HL-60 (cell line): ENCODE measurements at regions not wholly inside any gene's neighbourhood (a gene's known extent, or its start where the extent isn't known, plus 50 kb on each side); places are given as distances from the start of the nearest gene placed in this dataset.
A peak's percentile ranks its signal among the peaks of the same experiment; 100 is the strongest.

ENCODE experiments used
- DNase-seq, 2 experiments: peaks; one replicate each; pipeline ENCODE4 v3.0.0-alpha.2; 2010 to 2020; ENCODE audit warnings: low read depth in 1 of 2, low spot score in 1 of 2
- H3K27ac ChIP-seq: fragments of 250-450 bp; sonication (Bioruptor Pico); replicated peaks from 2 replicates; pipeline ENCODE4 v1.5.1; 2020; ENCODE audit warnings: mild to moderate bottlenecking, moderate library complexity
- H3K27me3 ChIP-seq: fragments of 250-450 bp; sonication (Bioruptor Pico); 2 replicates; pipeline ENCODE4 v1.5.1; 2021; ENCODE audit warnings: mild to moderate bottlenecking, moderate library complexity; ENCODE audit not compliant: insufficient read depth, poor library complexity, severe bottlenecking
- H3K4me3 ChIP-seq: replicated peaks from 2 replicates; pipeline ENCODE4 v1.5.1; 2011; ENCODE audit warnings: mild to moderate bottlenecking, control low read depth, low read length; ENCODE audit not compliant: insufficient read depth
- CTCF ChIP-seq: IDR thresholded peaks from one replicate; pipeline ENCODE4 v1.5.1; 2011; ENCODE audit warnings: low read length, control low read depth, inconsistent platforms; ENCODE audit not compliant: insufficient read depth
- GABPA ChIP-seq: IDR thresholded peaks from 2 replicates; pipeline ENCODE4 v1.6.1; 2012; ENCODE audit warnings: low read depth
- POLR2AphosphoS5 ChIP-seq: IDR thresholded peaks from 2 replicates; pipeline ENCODE4 v1.6.1; 2012; ENCODE audit warnings: low read depth
- REST ChIP-seq: IDR thresholded peaks from 2 replicates; pipeline ENCODE4 v1.6.1; 2012; ENCODE audit warnings: low read depth; ENCODE audit not compliant: insufficient replicate concordance
- SPI1 ChIP-seq: IDR thresholded peaks from 2 replicates; pipeline ENCODE4 v1.6.1; 2012; ENCODE audit warnings: low read depth, mild to moderate bottlenecking, borderline replicate concordance

- TF ChIP-seq SPI1 (no peak), POLR2AphosphoS5 (no peak), REST (no peak), GABPA (no peak), CTCF (no peak)
- no peak overlapping the region for H3K27ac ChIP-seq
Observed at GRCh38 chr18:77897606-77898005, 648.0 kb downstream of the GALR1 start.

GRCh38 chr18:77899972-77900754 is 650.5 kb downstream of the GALR1 start:
- Histone ChIP-seq H3K4me3 (peak overlapping the region; percentile 27), H3K27me3 (peaks cover 5% of the 10 kb centered on the region), H3K27ac (no peak overlapping the region)
- peak; percentile 25 to 51 for DNase-seq
- peak; percentile 91 for TF ChIP-seq CTCF
- no peak for TF ChIP-seq REST

More at GRCh38 chr18:77897606-77898005, 648.0 kb downstream of the GALR1 start:
- no peak overlapping the region for H3K4me3 ChIP-seq
- H3K27me3 ChIP-seq = peaks cover 5% of the 10 kb centered on the region
- no peak for DNase-seq

GRCh38 chr18:77905011-77905410 is 655.4 kb downstream of the GALR1 start:
- TF ChIP-seq REST = no peak
- no peak for TF ChIP-seq SPI1
- TF ChIP-seq POLR2AphosphoS5 = no peak
- TF ChIP-seq GABPA = no peak
- TF ChIP-seq CTCF = no peak
- no peak overlapping the region for H3K27ac ChIP-seq
- H3K27me3 ChIP-seq = no peaks in the 10 kb centered on the region
- no peak for DNase-seq
- no peak overlapping the region for H3K4me3 ChIP-seq
